ENCODE measurements at regions not wholly inside any gene's neighbourhood (a gene's known extent, or its start where the extent isn't known, plus 50 kb on each side); places are given as distances from the start of the nearest gene placed in this dataset.

DNA sequence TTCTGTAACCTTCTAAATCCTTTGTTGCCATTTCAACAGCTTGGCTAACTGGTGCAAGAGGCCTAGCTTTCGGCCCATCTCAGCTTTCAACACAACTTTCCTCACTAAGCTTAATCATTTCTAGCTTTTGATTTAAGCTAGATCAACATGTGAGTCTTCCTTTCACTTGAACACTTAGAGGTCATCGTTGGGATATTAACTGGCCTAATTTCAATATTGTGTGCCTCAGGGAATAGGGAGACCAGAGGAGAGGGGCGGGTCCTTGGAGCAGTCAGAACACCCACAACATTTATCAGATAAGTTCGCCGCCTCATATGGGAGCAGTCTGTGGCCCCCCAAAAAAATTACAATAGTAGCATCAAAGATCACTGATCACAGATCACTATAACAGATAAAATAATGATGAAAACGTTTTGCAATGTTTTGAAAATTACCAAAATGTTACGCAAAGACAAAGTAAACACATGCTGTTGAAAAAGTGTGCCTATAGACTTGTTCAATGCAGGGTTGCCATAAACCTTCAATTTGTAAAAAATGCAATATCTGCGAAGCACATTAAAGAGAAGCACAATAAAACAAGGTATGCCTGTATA is 66.8 kb upstream of the PCSK1 start:
- peaks cover 3% of the 10 kb centered on the region for H3K27me3 Mint-ChIP-seq
- TF ChIP-seq, protein P1, sequence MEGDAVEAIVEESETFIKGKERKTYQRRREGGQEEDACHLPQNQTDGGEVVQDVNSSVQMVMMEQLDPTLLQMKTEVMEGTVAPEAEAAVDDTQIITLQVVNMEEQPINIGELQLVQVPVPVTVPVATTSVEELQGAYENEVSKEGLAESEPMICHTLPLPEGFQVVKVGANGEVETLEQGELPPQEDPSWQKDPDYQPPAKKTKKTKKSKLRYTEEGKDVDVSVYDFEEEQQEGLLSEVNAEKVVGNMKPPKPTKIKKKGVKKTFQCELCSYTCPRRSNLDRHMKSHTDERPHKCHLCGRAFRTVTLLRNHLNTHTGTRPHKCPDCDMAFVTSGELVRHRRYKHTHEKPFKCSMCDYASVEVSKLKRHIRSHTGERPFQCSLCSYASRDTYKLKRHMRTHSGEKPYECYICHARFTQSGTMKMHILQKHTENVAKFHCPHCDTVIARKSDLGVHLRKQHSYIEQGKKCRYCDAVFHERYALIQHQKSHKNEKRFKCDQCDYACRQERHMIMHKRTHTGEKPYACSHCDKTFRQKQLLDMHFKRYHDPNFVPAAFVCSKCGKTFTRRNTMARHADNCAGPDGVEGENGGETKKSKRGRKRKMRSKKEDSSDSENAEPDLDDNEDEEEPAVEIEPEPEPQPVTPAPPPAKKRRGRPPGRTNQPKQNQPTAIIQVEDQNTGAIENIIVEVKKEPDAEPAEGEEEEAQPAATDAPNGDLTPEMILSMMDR (conservative IDR thresholded peaks at IDR 0.05), result no peak
- H3K4me3 Mint-ChIP-seq, result no peak overlapping the region
- H3K36me3 Mint-ChIP-seq, result no peaks in the 10 kb centered on the region
- no peak overlapping the region for H3K27ac Mint-ChIP-seq
- no peak for DNase-seq (ENCODE audit: extremely low spot score, unreplicated experiment)
- H3K4me1 Mint-ChIP-seq (ENCODE audit: unreplicated experiment), result peaks cover 5% of the 10 kb centered on the region
- H3K9me3 Mint-ChIP-seq, result no peaks in the 10 kb centered on the region

DNA sequence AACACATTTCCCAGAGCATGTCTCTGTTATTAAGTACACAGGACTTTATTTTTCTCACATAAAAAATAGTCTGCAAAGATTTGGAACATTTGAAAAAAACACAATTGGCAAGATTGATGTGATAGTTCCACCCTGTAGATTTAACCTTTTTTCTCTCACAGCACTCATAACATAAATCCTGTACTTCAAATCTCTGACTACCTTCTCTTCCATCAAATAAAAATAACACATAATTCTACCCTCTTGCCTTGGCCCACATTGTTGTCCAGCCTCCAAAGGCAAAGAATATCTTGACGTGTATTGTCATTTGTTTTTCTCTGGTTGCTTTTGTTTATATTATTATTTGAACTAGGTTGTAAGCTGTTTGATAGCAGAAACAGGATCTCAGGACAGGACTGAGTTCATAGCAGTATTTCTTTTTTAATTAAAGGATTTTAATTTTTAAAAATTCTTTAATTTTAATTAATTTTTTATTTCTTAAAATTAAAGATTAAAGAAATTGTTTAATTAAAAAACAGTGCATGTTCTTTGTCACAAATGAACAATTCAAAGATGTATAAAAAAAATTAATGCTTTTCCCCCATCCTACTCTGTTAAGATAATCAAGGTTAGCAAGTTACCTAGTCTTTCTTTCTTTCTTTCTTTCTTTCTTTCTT is 69.1 kb upstream of the PCSK1 start:
- no peaks in the 10 kb centered on the region for H3K36me3 Mint-ChIP-seq
- peaks cover 5% of the 10 kb centered on the region for H3K4me1 Mint-ChIP-seq (ENCODE audit: unreplicated experiment)
- peaks cover 3% of the 10 kb centered on the region for H3K27me3 Mint-ChIP-seq
- no peak overlapping the region for H3K4me3 Mint-ChIP-seq
- H3K27ac Mint-ChIP-seq, result no peak overlapping the region
- TF ChIP-seq, protein P1 (conservative IDR thresholded peaks at IDR 0.05), result no peak
- DNase-seq (ENCODE audit: extremely low spot score, unreplicated experiment), result no peak
- no peaks in the 10 kb centered on the region for H3K9me3 Mint-ChIP-seq

DNA sequence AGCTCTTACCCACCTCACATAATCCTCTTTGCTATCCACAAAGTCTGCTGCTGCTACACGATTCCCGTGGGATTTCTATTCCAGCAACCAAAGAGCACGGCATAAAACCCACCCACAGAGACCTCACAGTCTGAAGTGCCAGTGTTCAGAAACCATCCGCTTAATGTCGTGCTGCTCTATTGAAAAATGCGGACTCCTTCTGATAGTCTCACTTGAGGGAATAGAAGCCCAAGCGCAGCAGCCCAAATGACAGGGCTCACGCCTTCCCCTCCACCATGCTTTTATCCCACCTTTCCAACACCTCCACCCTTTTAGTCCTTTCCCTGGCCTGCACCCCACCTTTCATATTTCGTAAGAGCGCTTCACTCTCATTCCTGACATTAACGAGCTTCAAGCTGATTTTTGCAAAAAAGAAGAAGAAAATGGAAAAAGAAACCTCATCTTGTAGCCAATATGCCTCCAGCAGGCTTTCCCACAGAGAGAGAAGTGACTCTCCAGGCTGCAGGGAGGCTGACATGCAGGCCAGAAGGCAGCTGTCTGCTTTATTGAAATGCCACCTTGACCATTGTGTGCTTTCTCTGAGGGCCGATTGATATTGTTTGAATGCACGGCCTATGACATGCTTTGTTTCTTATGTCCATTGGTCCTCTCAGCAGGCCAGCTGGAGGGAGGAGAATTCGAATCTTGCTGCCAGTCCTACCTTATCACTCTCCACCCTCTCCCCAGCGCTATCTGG is 70.6 kb upstream of the PCSK1 start:
- Mint-ChIP-seq H3K36me3 (no peaks in the 10 kb centered on the region), H3K9me3 (no peaks in the 10 kb centered on the region), H3K4me3 (no peak overlapping the region), H3K4me1 (ENCODE audit: unreplicated experiment) (peaks cover 5% of the 10 kb centered on the region), H3K27me3 (peaks cover 3% of the 10 kb centered on the region), H3K27ac (no peak overlapping the region)
- TF ChIP-seq, protein P1 (conservative IDR thresholded peaks at IDR 0.05), result no peak
- DNase-seq (ENCODE audit: extremely low spot score, unreplicated experiment), result no peak

DNA sequence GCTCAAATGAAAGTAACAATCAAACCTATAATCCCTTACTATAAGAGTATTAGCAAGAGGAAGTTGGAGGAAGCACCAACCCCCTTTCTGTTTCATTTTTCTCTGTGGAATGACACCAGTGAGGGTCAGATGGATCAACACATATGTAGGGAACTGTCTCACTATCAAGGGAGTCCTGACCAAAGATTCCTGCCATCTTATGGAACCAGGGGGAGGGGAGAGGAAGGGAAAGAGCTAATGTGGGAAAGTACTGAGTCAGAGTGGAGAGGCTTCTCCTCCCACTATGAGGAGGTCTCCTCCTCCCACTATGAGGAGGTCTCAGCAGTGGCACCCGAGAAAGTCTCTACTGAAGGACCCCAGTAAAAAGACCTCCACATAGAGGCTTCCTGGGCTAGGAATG is 73.3 kb upstream of the PCSK1 start:
- no peaks in the 10 kb centered on the region for H3K36me3 Mint-ChIP-seq
- H3K27ac Mint-ChIP-seq, result no peak overlapping the region
- TF ChIP-seq, protein P1 (conservative IDR thresholded peaks at IDR 0.05), result no peak
- no peaks in the 10 kb centered on the region for H3K9me3 Mint-ChIP-seq
- H3K4me1 Mint-ChIP-seq (ENCODE audit: unreplicated experiment), result peaks cover 5% of the 10 kb centered on the region
- no peak overlapping the region for H3K4me3 Mint-ChIP-seq
- DNase-seq (ENCODE audit: extremely low spot score, unreplicated experiment), result no peak
- peaks cover 3% of the 10 kb centered on the region for H3K27me3 Mint-ChIP-seq

DNA sequence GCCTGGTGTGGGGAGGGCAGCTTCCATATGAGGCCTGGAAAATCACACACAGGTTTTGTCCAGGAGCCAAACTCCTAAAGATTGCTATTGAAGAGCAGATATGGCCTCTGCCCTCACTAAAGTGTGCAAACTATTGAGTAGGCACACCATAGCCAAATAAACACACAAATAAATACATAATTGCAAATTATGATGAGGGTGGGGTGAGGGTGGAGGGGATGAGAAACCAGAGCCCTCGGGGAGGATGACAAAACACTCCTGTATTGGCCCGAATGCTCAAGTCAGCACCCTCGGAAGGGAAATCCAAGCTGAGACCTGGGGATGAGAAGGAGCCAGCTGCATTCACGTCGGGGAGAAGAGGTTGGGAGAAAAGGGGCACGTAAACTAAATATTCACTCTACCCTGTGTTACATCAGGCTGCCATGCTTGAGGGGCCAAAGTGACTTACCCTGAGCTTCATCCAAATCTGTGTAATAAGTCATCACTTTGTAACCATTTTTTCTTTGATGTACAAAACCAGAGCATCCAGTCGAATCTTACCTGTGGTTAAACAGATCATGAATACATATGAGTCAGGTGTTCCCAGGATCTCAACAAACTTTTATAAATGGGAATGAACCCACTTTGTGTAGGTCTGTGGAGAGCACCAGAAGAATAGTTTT is 73.9 kb upstream of the PCSK1 start:
- H3K27ac Mint-ChIP-seq, result no peak overlapping the region
- no peaks in the 10 kb centered on the region for H3K36me3 Mint-ChIP-seq
- no peaks in the 10 kb centered on the region for H3K9me3 Mint-ChIP-seq
- DNase-seq (ENCODE audit: extremely low spot score, unreplicated experiment), result no peak
- peaks cover 5% of the 10 kb centered on the region for H3K4me1 Mint-ChIP-seq (ENCODE audit: unreplicated experiment)
- H3K27me3 Mint-ChIP-seq, result peaks cover 3% of the 10 kb centered on the region
- H3K4me3 Mint-ChIP-seq, result no peak overlapping the region
- TF ChIP-seq, protein P1 (conservative IDR thresholded peaks at IDR 0.05), result no peak

Data from type B pancreatic cell (in vitro differentiated cells).